SK-N-MC (cell line): ENCODE measurements at regions not wholly inside any gene's neighbourhood (a gene's known extent, or its start where the extent isn't known, plus 50 kb on each side); places are given as distances from the start of the nearest gene placed in this dataset.

Source experiments
- EZH2 ChIP-seq: fragments of 200-600 bp; sonication (generic); IDR thresholded peaks from one replicate; pipeline ENCODE4 v1.6.1; 2017; ENCODE audit warnings: antibody characterized with exemption
- FOXP2 ChIP-seq: optimal IDR thresholded peaks from 2 replicates; pipeline ENCODE3; 2011; ENCODE audit warnings: mild to moderate bottlenecking, moderate library complexity; ENCODE audit not compliant: insufficient read depth; ENCODE audit errors: extremely low read length, control extremely low read depth
- POLR2AphosphoS5 ChIP-seq: IDR thresholded peaks from 2 replicates; pipeline ENCODE4 v1.6.1; 2012; ENCODE audit warnings: mild to moderate bottlenecking, low read depth, low read length, borderline replicate concordance

DNA sequence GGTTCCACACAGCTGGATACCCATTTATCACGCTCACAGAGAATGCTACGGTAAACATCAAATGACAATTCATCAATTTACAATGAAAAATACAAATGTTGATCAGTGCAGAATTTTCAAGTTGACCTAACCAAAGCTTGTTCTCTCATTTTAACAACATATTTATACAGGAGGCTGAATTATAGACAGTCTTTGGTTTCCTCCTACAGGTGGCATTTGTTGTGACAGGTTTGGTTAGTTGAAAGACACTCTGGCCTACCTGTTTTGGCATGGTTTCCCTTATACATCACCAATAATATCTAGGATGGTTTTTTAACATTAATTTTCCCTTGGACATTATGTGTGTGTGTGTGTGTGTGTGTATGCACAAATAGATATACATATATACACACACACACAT, 642.5 kb upstream of the MMS22L start:
- TF ChIP-seq POLR2AphosphoS5 (no peak), EZH2 (no peak), FOXP2 (no peak)
